GM10248 (cell line): ENCODE measurements at regions not wholly inside any gene's neighbourhood (a gene's known extent, or its start where the extent isn't known, plus 50 kb on each side); places are given as distances from the start of the nearest gene placed in this dataset.

Experiments
- CTCF ChIA-PET: fragments of 300-600 bp; sonication (Branson Sonifier 250); formaldehyde crosslinking; extraction: SDS; loops from one replicate; lab custom pipeline; 2021; ENCODE audit warnings: antibody characterized with exemption; lab: Yijun Ruan, JAX
- POLR2A ChIA-PET: fragments of 350-650 bp; sonication (Branson Sonifier 250); formaldehyde crosslinking; extraction: SDS; loops from one replicate; lab custom pipeline; 2020; ENCODE audit warnings: antibody characterized with exemption; lab: Yijun Ruan, JAX
- DNase-seq: peaks from one replicate; pipeline ENCODE4 v3.0.0; 2012; ENCODE audit errors: extremely low spot score
- TF ChIP-seq, protein P1 (sequence below): IDR thresholded peaks from 2 replicates; pipeline ENCODE4 v1.5.1; 2012; ENCODE audit warnings: mild to moderate bottlenecking, low read depth; ENCODE audit errors: extremely low read depth, missing control alignments, control extremely low read depth

DNA sequence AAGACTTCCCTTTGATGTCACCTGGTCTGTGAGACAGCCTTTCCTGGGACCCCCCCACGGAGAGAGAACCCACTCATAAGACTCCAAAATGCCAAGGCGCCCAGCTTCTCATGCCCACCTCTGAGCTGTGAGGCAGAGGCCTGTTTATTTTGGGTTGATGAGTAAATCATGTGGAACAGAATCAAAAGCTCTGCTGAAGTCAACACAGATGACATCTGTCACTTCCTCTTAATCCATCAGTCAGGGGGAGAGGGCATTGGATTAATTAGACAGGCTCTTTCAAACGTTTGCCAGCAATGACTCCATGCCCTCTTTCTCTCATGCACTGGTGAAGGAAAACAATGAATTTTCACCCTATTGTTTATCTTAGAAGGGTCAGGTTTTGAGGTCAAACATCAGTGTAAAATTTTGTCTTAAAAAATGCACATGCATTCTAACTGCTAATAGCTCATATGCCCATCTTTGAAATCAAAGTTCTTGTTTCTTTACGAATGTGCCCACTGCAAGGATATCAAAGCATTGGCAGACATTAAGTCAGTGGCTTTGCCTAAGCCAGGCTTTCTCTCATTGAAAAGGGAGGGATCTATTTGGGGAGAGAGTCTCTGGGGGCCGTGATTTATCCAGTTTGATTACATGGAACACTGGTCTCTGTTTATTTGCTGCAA lies 184.1 kb downstream of the ACKR3 start:
- TF ChIP-seq, protein P1, sequence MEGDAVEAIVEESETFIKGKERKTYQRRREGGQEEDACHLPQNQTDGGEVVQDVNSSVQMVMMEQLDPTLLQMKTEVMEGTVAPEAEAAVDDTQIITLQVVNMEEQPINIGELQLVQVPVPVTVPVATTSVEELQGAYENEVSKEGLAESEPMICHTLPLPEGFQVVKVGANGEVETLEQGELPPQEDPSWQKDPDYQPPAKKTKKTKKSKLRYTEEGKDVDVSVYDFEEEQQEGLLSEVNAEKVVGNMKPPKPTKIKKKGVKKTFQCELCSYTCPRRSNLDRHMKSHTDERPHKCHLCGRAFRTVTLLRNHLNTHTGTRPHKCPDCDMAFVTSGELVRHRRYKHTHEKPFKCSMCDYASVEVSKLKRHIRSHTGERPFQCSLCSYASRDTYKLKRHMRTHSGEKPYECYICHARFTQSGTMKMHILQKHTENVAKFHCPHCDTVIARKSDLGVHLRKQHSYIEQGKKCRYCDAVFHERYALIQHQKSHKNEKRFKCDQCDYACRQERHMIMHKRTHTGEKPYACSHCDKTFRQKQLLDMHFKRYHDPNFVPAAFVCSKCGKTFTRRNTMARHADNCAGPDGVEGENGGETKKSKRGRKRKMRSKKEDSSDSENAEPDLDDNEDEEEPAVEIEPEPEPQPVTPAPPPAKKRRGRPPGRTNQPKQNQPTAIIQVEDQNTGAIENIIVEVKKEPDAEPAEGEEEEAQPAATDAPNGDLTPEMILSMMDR: no peak
- DNase-seq: no peak
- POLR2A ChIA-PET: no interaction called here
- CTCF ChIA-PET: no interaction called here

DNA sequence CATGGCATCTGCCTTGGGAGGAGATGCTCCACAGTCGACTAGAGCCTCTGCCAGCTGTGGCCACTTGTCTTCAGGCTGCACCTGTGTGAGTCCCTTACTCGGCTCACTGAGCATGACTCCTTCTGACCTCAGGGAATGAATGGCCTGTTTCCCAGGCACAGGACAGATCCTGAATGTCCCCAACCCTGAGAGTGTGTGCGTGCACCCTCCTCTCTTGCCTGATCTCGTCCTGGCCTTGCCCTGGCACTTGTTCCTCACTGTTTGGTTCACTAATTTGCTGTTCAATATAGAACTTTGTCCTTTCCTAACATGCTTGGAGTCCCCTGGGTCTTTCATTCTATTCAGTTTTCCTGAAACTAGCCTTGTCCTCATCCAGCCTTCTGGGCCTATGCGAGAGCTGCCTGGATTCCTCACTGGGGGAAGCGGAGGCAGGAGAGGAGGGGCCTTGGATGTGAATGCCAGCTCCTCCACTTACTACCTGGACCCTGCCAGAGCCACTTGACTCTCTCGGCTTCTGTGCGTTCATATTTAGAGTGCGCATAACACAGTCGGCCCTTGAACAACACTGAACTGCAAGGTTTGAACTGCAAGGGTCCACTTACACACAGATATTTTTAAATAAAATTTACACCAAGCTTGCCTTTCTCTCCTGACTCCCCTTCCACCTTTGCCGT lies 184.8 kb downstream of the ACKR3 start:
- DNase-seq: no peak
- ChIA-PET POLR2A (no interaction called here), CTCF (no interaction called here)
- TF ChIP-seq, protein P1: no peak

DNA sequence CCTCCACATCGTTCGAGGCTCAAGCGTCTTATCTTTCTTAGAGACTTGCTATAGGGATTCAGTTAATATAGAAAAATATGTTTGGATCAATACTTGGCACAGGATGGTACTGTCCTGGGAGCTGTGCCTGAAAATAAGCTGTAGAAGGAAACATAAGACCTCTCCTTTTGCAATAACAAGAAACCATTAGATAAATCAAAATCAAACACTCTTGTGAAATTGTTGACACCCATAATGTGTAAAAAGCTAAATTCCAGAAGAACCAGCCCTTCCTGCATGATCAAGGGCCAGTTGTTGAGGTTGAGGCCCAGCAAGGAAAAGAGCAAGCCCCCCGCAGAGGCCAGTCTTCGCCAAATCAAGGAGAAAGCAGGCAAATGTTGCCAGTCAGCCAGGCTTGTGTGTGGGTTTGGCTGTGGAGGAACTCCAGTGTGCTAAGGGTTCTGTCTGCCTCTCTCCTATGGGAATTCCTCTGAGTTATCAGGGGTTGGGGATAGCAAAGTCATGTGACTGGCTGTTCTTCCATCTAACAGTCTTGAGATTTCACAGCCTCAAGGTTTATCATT lies 185.7 kb downstream of the ACKR3 start:
- CTCF ChIA-PET: no interaction called here
- TF ChIP-seq, protein P1: no peak

DNA sequence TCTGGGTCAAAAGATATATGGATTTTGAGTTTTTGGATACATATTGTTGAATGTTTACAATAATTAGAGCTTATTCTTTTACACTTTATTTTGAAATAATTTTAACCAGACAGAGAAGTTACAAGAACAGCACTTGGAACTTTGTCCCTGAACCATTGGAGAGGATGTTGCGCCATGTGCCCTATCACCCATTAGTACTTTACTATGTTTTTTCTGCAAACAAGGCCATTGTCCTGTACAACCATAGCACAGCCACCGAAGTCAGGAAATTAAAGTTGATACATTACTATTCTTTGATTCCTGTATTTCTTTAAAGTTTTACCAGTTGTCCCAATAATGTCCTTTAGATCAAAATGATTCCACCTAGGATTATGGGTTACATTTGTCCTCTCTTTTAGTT lies 188.8 kb downstream of the ACKR3 start:
- no peak for DNase-seq
- POLR2A ChIA-PET: no interaction called here
- CTCF ChIA-PET: interaction anchor here (1.7 kb wide), 1 partner anchor 12 kb away, joined by 5 read pairs; no protein-coding TSS in a partner anchor
- TF ChIP-seq, protein P1: no peak

More for the DNA sequence above, 185.7 kb downstream of the ACKR3 start:
- POLR2A ChIA-PET: no interaction called here
- no peak for DNase-seq

DNA sequence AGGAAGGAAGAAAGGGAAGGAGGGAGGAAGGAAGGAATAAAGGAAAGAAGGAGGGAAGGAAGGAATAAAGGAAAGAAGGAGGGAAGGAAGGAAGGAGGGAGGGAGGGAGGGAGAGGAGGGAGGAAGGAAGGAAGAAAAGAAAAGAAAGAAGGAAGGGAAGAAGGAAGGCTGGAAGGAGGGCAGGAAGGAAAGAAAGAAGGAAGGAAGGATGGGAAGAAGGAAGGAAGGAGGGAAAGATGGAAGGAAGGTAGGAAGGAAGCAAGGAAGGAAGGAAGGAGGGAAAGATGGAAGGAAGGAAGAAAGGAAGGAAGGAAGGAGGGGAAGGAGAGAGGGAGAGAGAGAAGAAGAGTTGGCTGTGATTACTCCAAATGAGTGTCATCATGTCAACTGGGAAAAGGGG lies 190.6 kb downstream of the ACKR3 start:
- ChIA-PET CTCF (no interaction called here), POLR2A (no interaction called here)
- no peak for DNase-seq
- TF ChIP-seq, protein P1: no peak

DNA sequence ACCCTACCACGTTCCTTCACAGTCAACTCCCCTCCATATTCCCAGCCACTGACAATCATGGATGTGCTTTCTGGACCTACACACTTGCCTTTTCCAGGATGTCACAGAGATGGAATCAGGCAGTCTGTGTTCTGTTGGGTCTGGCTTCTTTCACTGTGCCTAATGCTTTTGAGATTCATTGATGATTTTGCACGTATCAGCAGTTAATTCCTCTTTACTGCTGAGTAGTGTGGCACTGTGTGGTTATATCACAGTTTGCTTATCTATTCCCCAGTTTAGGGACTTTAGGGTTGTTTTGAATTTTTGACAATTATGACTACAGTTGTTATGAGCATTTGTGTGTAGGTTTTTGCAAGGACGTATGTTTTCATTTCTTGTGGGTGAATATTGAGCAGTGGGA lies 191.7 kb downstream of the ACKR3 start:
- TF ChIP-seq, protein P1: no peak
- CTCF ChIA-PET: no interaction called here
- no peak for DNase-seq
- POLR2A ChIA-PET: no interaction called here
